Chondrocyte (in vitro differentiated cells): ENCODE measurements at regions not wholly inside any gene's neighbourhood (a gene's known extent, or its start where the extent isn't known, plus 50 kb on each side); places are given as distances from the start of the nearest gene placed in this dataset.

Experiments
- DNase-seq: peaks from one replicate; pipeline ENCODE4 v3.0.0; 2021; ENCODE audit warnings: mixed read lengths, low spot score
- H3K27ac Mint-ChIP-seq: one replicate; pipeline ENCODE4 v1.8.0; 2021; ENCODE audit warnings: mild to moderate bottlenecking, moderate library complexity, mixed read lengths; ENCODE audit not compliant: unreplicated experiment
- H3K27me3 Mint-ChIP-seq: 2 replicates; pipeline ENCODE4 v1.8.0; 2021; ENCODE audit warnings: low read depth, mixed read lengths
- H3K36me3 Mint-ChIP-seq: 2 replicates; pipeline ENCODE4 v1.8.0; 2021; ENCODE audit warnings: low read depth, mixed read lengths
- H3K4me1 Mint-ChIP-seq: 2 replicates; pipeline ENCODE4 v1.8.0; 2021; ENCODE audit warnings: low read depth, mild to moderate bottlenecking, mixed read lengths
- H3K4me3 Mint-ChIP-seq: one replicate; pipeline ENCODE4 v1.8.0; 2021; ENCODE audit warnings: mild to moderate bottlenecking, moderate library complexity, mixed read lengths; ENCODE audit not compliant: unreplicated experiment
- H3K9me3 Mint-ChIP-seq: 2 replicates; pipeline ENCODE4 v1.8.0; 2021; ENCODE audit warnings: low read depth, mixed read lengths
- CTCF ChIP-seq: fragments of 200-600 bp; sonication (generic); IDR thresholded peaks from 2 replicates; pipeline ENCODE4 v1.5.0; 2021; ENCODE audit warnings: antibody characterized with exemption, mild to moderate bottlenecking, moderate library complexity

- Mint-ChIP-seq H3K9me3 (peaks cover 11% of the 10 kb centered on the region), H3K4me1 (no peaks in the 10 kb centered on the region), H3K4me3 (no peak overlapping the region), H3K27ac (no peak overlapping the region), H3K36me3 (no peaks in the 10 kb centered on the region), H3K27me3 (peaks cover 8% of the 10 kb centered on the region)
- no peak for DNase-seq
- no peak for TF ChIP-seq CTCF
Measured at GRCh38 chr3:73939985-73940384, 315.2 kb upstream of the PDZRN3 start.

- no peaks in the 10 kb centered on the region for H3K4me1 Mint-ChIP-seq
- no peak for DNase-seq
- H3K27me3 Mint-ChIP-seq, result peaks cover 18% of the 10 kb centered on the region
- H3K4me3 Mint-ChIP-seq, result no peak overlapping the region
- no peak overlapping the region for H3K27ac Mint-ChIP-seq
- H3K9me3 Mint-ChIP-seq, result no peaks in the 10 kb centered on the region
- no peak for TF ChIP-seq CTCF
- no peaks in the 10 kb centered on the region for H3K36me3 Mint-ChIP-seq
Measured at GRCh38 chr3:73933585-73933984, 308.8 kb upstream of the PDZRN3 start.

- Mint-ChIP-seq H3K9me3 (no peaks in the 10 kb centered on the region), H3K36me3 (no peaks in the 10 kb centered on the region), H3K4me1 (no peaks in the 10 kb centered on the region), H3K27me3 (peaks cover 6% of the 10 kb centered on the region), H3K4me3 (no peak overlapping the region), H3K27ac (no peak overlapping the region)
- DNase-seq, result no peak
- no peak for TF ChIP-seq CTCF
Measured at GRCh38 chr3:73927203-73927570, 302.4 kb upstream of the PDZRN3 start.

GRCh38 chr3:73926360-73927202 is 301.8 kb upstream of the PDZRN3 start:
- DNase-seq, result no peak
- Mint-ChIP-seq H3K9me3 (no peaks in the 10 kb centered on the region), H3K27ac (no peak overlapping the region), H3K4me3 (no peak overlapping the region), H3K4me1 (no peaks in the 10 kb centered on the region), H3K36me3 (no peaks in the 10 kb centered on the region), H3K27me3 (peaks cover 6% of the 10 kb centered on the region)
- no peak for TF ChIP-seq CTCF

- no peaks in the 10 kb centered on the region for H3K9me3 Mint-ChIP-seq
- DNase-seq, result no peak
- no peaks in the 10 kb centered on the region for H3K36me3 Mint-ChIP-seq
- peaks cover 6% of the 10 kb centered on the region for H3K27me3 Mint-ChIP-seq
- TF ChIP-seq CTCF, result no peak
- H3K27ac Mint-ChIP-seq, result no peak overlapping the region
- H3K4me1 Mint-ChIP-seq, result no peaks in the 10 kb centered on the region
- no peak overlapping the region for H3K4me3 Mint-ChIP-seq
Measured at GRCh38 chr3:73925011-73925410, 300.3 kb upstream of the PDZRN3 start.
